ENCODE measurements at regions not wholly inside any gene's neighbourhood (a gene's known extent, or its start where the extent isn't known, plus 50 kb on each side); places are given as distances from the start of the nearest gene placed in this dataset.

GRCh38 chr10:35906155-35906554 is 264.1 kb upstream of the FZD8 start:
- Histone ChIP-seq H3K9ac (ENCODE audit: low read depth, low read length, poor library complexity, severe bottlenecking) (no peak overlapping the region), H3K79me2 (ENCODE audit: insufficient read depth, low read length) (no peaks in the 10 kb centered on the region), H3K4me2 (ENCODE audit: low read depth, low read length, poor library complexity, severe bottlenecking) (no peak overlapping the region), H3K36me3 (ENCODE audit: insufficient read depth, low read length) (no peaks in the 10 kb centered on the region), H3K9me2 (replicated peaks; ENCODE audit: low read depth, low read length) (no peaks in the 10 kb centered on the region), H3K4me1 (ENCODE audit: insufficient read depth, low read length, poor library complexity, severe bottlenecking) (no peaks in the 10 kb centered on the region), H3F3A (ENCODE audit: low read depth) (no peaks in the 10 kb centered on the region), H3K4me3 (ENCODE audit: low read length, poor library complexity, severe bottlenecking) (no peak overlapping the region), H3K9me3 (ENCODE audit: insufficient read depth, low read depth, low read length) (0 out of 2 replicates have a peak, but pooled peaks cover 4% of the 10 kb centered on the region), H2AFZ (ENCODE audit: low read length) (no peak overlapping the region), H4K20me1 (ENCODE audit: insufficient read depth, low read length, poor library complexity, severe bottlenecking) (no peaks in the 10 kb centered on the region), H3K27me3 (ENCODE audit: insufficient read depth, low read length, poor library complexity, severe bottlenecking) (no peaks in the 10 kb centered on the region)
- TF ChIP-seq CTCF (conservative IDR thresholded peaks at IDR 0.05; ENCODE audit: low read length) (no peak), EZH2phosphoT487 (IDR thresholded peaks at IDR 0.05; ENCODE audit: borderline replicate concordance) (no peak)

GRCh38 chr10:35903021-35903420 is 260.9 kb upstream of the FZD8 start:
- Histone ChIP-seq H3K79me2 (ENCODE audit: insufficient read depth, low read length) (no peaks in the 10 kb centered on the region), H3F3A (ENCODE audit: low read depth) (no peaks in the 10 kb centered on the region), H2AFZ (ENCODE audit: low read length) (no peak overlapping the region), H3K4me1 (ENCODE audit: insufficient read depth, low read length, poor library complexity, severe bottlenecking) (no peaks in the 10 kb centered on the region), H3K9me2 (replicated peaks; ENCODE audit: low read depth, low read length) (no peaks in the 10 kb centered on the region), H3K9ac (ENCODE audit: low read depth, low read length, poor library complexity, severe bottlenecking) (no peak overlapping the region), H4K20me1 (ENCODE audit: insufficient read depth, low read length, poor library complexity, severe bottlenecking) (no peaks in the 10 kb centered on the region), H3K27me3 (ENCODE audit: insufficient read depth, low read length, poor library complexity, severe bottlenecking) (no peaks in the 10 kb centered on the region), H3K9me3 (ENCODE audit: insufficient read depth, low read depth, low read length) (peaks cover 4% of the 10 kb centered on the region; the same call in 1 of the 2 replicates), H3K4me3 (ENCODE audit: low read length, poor library complexity, severe bottlenecking) (no peak overlapping the region), H3K36me3 (ENCODE audit: insufficient read depth, low read length) (no peaks in the 10 kb centered on the region), H3K4me2 (ENCODE audit: low read depth, low read length, poor library complexity, severe bottlenecking) (no peak overlapping the region)
- no peak for TF ChIP-seq CTCF (conservative IDR thresholded peaks at IDR 0.05; ENCODE audit: low read length)
- TF ChIP-seq EZH2phosphoT487 (IDR thresholded peaks at IDR 0.05; ENCODE audit: borderline replicate concordance) = no peak

- no peak for TF ChIP-seq EZH2phosphoT487 (IDR thresholded peaks at IDR 0.05; ENCODE audit: borderline replicate concordance)
- TF ChIP-seq CTCF (conservative IDR thresholded peaks at IDR 0.05; ENCODE audit: low read length) = no peak
- no peak overlapping the region for H3K9ac ChIP-seq (ENCODE audit: low read depth, low read length, poor library complexity, severe bottlenecking)
- H2AFZ ChIP-seq (ENCODE audit: low read length) = no peak overlapping the region
- no peaks in the 10 kb centered on the region for H3K79me2 ChIP-seq (ENCODE audit: insufficient read depth, low read length)
- H4K20me1 ChIP-seq (ENCODE audit: insufficient read depth, low read length, poor library complexity, severe bottlenecking) = no peaks in the 10 kb centered on the region
- no peaks in the 10 kb centered on the region for H3K36me3 ChIP-seq (ENCODE audit: insufficient read depth, low read length)
- H3K27me3 ChIP-seq (ENCODE audit: insufficient read depth, low read length, poor library complexity, severe bottlenecking) = no peaks in the 10 kb centered on the region
- H3K4me3 ChIP-seq (ENCODE audit: low read length, poor library complexity, severe bottlenecking) = no peak overlapping the region
- no peak overlapping the region for H3K4me2 ChIP-seq (ENCODE audit: low read depth, low read length, poor library complexity, severe bottlenecking)
- no peaks in the 10 kb centered on the region for H3K4me1 ChIP-seq (ENCODE audit: insufficient read depth, low read length, poor library complexity, severe bottlenecking)
- H3F3A ChIP-seq (ENCODE audit: low read depth) = no peaks in the 10 kb centered on the region
- H3K9me2 ChIP-seq (replicated peaks; ENCODE audit: low read depth, low read length) = no peaks in the 10 kb centered on the region
- peaks cover 4% of the 10 kb centered on the region; the same call in 1 of the 2 replicates for H3K9me3 ChIP-seq (ENCODE audit: insufficient read depth, low read depth, low read length)
Measured at GRCh38 chr10:35898716-35899440, 256.8 kb upstream of the FZD8 start.

All from Loucy (cell line).